Small intestine (tissue), 7 donors: ENCODE measurements at regions not wholly inside any gene's neighbourhood (a gene's known extent, or its start where the extent isn't known, plus 50 kb on each side); places are given as distances from the start of the nearest gene placed in this dataset.

ENCODE experiments used
- DNase-seq, 2 donors: peaks; one replicate each; pipeline versions ENCODE4 v3.0.0 to v3.0.0-alpha.2; 2013
- FAIRE-seq: peaks from 2 replicates; lab custom pipeline; 2012; peaks lifted over from hg19 to GRCh38; lab: Jason Lieb, UNC
- H3K27ac ChIP-seq, 3 donors: one replicate each; pipeline ENCODE4 v1.5.1; 2013; ENCODE audit warnings: low read length in 2 of 3, mild to moderate bottlenecking in 2 of 3, control low read depth in 1 of 3, inconsistent platforms in 1 of 3, low read depth in 1 of 3, moderate library complexity in 1 of 3
- H3K27me3 ChIP-seq, 3 donors: one replicate each; pipeline ENCODE4 v1.6.1; 2013; ENCODE audit warnings: low read length in 3 of 3, inconsistent platforms in 1 of 3; ENCODE audit not compliant: control insufficient read depth in 3 of 3, insufficient read depth in 3 of 3
- H3K36me3 ChIP-seq, 3 donors: one replicate each; pipeline ENCODE4 v1.6.1; 2013; ENCODE audit warnings: low read length in 3 of 3, inconsistent platforms in 1 of 3, low read depth in 1 of 3, mild to moderate bottlenecking in 1 of 3, moderate library complexity in 1 of 3; ENCODE audit not compliant: control insufficient read depth in 3 of 3, insufficient read depth in 2 of 3
- H3K4me1 ChIP-seq, 3 donors: one replicate each; pipeline ENCODE4 v1.6.1; 2013; ENCODE audit warnings: low read length in 2 of 3, inconsistent platforms in 1 of 3, low read depth in 1 of 3, mild to moderate bottlenecking in 1 of 3, moderate library complexity in 1 of 3; ENCODE audit not compliant: control insufficient read depth in 3 of 3, insufficient read depth in 2 of 3
- H3K4me3 ChIP-seq, 3 donors: one replicate each; pipeline ENCODE4 v1.5.1; 2013; ENCODE audit warnings: low read length in 3 of 3, control low read depth in 1 of 3, inconsistent platforms in 1 of 3, low read depth in 1 of 3, mild to moderate bottlenecking in 1 of 3, moderate library complexity in 1 of 3
- H3K9me3 ChIP-seq, 2 donors: one replicate each; pipeline ENCODE4 v1.6.1; 2013; ENCODE audit warnings: low read depth in 1 of 2, low read length in 1 of 2; ENCODE audit not compliant: control insufficient read depth in 2 of 2, insufficient read depth in 1 of 2
- WGBS, 3 donors: extraction: QIAGEN DNeasy Blood & Tissue Kit; methylation state at CpG; one replicate each; pipeline ENCODE4 v1.1.7; 2013; 5-methylcytosine and 5-hydroxymethylcytosine counted together
- donor health status: healthy with polysubstance abuse.
- donor health status: control.
- donor health status: control.
- donor health status: Bipolar disorder and iron deficiency.
- donor health status: healthy.

DNA sequence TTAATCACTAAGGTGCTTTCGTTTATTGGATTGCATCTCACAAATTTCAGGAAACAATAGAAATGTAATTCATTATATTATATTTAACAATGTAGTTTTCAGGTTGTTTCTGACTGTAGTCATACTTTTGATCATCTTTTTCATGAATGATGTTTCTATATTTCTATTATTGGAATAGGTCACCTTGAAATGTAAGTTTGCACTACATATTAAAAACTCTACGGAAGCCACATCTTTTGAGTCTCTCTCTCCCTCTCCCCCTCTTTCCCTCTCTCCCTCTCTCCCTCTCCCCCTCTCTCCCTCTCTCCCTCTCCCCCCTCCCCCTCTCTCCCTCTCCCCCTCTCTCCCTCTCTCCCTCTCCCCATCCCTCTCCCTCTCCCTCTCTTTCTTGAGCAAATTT is 131.3 kb upstream of the FBXL4 start:
- Histone ChIP-seq H3K4me3 (no peak overlapping the region), H3K9me3 (no peaks in the 10 kb centered on the region), H3K27me3 (no peaks in the 10 kb centered on the region), H3K27ac (no peak overlapping the region), H3K4me1 (no peaks in the 10 kb centered on the region), H3K36me3 (no peaks in the 10 kb centered on the region)
- DNase-seq (no peak), FAIRE-seq (no peak)
- 77 to 89% (median 82%) methylated on average over 2 of the region's 2 CpGs for WGBS, 3 donors

DNA sequence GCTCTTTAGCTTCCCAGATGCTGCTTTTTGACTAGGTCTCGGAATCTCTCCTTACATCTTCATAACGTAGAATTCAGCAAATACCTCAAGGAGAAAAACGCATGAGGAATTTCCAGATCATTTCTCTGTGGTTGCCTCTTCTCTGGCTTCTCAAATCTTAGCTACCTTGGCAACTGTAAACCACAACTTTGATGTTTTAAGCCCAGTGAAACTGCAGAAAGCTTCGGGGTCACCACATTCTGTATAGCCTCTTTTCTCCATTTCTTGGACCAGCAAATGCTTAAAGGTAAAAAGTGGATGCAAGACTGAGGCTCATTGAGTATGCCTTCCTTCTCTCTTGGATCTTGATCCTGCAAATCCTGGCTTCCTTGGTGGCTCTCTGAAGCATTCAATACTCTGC is 125.5 kb upstream of the FBXL4 start:
- H3K4me1 ChIP-seq = no peaks in the 10 kb centered on the region
- DNase-seq (no peak), FAIRE-seq (no peak)
- H3K27me3 ChIP-seq = no peaks in the 10 kb centered on the region
- H3K27ac ChIP-seq = no peak overlapping the region
- H3K4me3 ChIP-seq = no peak overlapping the region
- 81 to 86% (median 82%) methylated on average over 4 of the region's 4 CpGs for WGBS, 3 donors
- no peaks in the 10 kb centered on the region for H3K36me3 ChIP-seq
- H3K9me3 ChIP-seq = no peaks in the 10 kb centered on the region

DNA sequence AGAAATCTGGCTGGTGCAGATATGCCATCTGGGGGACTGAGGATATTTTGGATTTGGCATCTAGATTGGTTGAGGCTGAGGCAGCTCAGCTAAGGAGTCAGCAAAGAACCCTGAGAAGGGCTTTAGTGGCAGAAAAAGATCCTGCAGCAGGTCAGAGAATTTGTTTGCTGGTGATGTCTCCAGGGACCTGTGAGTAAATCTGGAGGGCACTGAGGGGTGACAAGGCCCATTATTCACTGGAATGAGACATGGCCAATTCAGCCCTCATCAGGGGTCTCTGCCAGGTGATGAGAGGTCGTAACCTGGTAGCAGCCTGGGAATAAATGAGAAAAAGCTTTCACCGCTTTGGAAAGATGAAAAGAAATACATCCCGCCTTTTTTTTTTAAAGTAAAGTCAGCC is 118.3 kb upstream of the FBXL4 start:
- 68 to 74% (median 69%) methylated on average over 3 of the region's 3 CpGs for WGBS, 3 donors
- H3K27me3 ChIP-seq = no peaks in the 10 kb centered on the region
- no peak for FAIRE-seq

DNA sequence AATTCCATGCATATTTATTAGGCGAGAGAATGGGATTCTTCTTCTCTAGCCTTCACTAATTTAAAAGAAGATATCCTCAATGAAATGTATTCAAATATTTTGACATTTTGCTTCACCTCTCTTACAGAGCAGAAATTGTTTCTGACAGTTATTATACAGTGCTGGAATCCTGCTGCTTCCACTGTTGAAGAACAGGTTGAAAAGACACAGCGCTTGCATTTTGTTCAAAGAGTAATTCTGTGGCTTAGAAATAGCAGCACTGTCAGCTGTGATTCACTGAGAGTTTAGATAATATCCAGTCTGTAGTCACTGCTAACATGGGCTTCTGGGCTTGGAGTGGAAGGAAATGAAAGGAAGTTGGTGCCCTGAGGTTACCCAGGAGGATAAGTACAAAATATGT is 117.1 kb upstream of the FBXL4 start:
- Histone ChIP-seq H3K9me3 (no peaks in the 10 kb centered on the region), H3K27me3 (no peaks in the 10 kb centered on the region), H3K36me3 (no peaks in the 10 kb centered on the region), H3K4me1 (no peaks in the 10 kb centered on the region), H3K27ac (no peak overlapping the region), H3K4me3 (no peak overlapping the region)
- FAIRE-seq = no peak
- WGBS, 3 donors = 81 to 89% (median 87%) methylated on average over 2 of the region's 2 CpGs
- DNase-seq = no peak

More for the DNA sequence above, 118.3 kb upstream of the FBXL4 start:
- Histone ChIP-seq H3K36me3 (no peaks in the 10 kb centered on the region), H3K27ac (no peak overlapping the region), H3K9me3 (no peaks in the 10 kb centered on the region), H3K4me1 (no peaks in the 10 kb centered on the region), H3K4me3 (no peak overlapping the region)
- no peak for DNase-seq

DNA sequence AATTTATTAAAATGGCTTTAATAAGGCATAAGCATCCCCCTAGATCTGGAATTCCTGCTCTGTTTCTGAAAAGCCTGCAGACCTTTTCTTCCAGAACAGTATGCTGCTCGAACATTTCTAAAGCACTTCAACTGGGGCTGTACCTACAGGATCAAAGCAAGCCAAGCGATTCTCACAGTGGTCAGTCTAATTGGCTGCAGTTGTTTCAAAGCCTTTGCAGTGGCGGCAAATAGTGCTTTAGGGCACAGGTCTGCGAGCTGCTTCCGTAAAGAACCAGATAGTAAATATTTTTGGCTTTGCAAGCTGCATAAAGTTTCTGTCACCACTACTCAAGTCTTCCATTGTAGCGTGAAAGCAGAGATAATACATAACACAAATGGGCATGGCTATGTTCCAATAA is 88.9 kb upstream of the FBXL4 start:
- H3K27me3 ChIP-seq = peaks cover 0 to 4% (median 0%) of the 10 kb centered on the region in 3 donors
- FAIRE-seq (no peak), DNase-seq (no peak)
- WGBS, 3 donors = 89 to 93% (median 90%) methylated on average over 6 of the region's 6 CpGs
- H3K27ac ChIP-seq = no peak overlapping the region
- H3K4me1 ChIP-seq = no peaks in the 10 kb centered on the region
- no peaks in the 10 kb centered on the region for H3K9me3 ChIP-seq
- no peaks in the 10 kb centered on the region for H3K36me3 ChIP-seq
- no peak overlapping the region for H3K4me3 ChIP-seq

DNA sequence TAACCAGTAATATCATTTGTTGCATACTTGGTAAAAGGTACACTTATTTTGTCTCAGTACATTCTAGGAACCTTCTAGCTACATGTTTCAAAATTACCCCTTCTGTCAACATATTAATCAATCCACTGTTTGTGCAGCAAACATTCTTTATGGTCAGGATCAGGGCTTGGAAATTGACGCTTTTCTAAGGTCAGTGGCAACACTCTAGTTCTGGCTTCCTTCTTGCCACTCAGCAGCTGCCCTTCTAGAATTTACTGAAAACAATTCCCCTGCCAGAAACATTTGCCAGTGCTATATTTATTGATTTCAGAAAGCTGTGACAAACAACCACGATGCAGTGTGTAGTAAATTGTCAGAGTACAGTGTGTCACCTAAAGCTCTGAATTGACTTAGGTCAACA is 84.7 kb upstream of the FBXL4 start:
- no peaks in the 10 kb centered on the region for H3K36me3 ChIP-seq
- 23 to 49% (median 24%) methylated on average over 2 of the region's 2 CpGs for WGBS, 3 donors
- no peak for FAIRE-seq
- peaks cover 0 to 4% (median 0%) of the 10 kb centered on the region in 3 donors for H3K27me3 ChIP-seq
- H3K4me1 ChIP-seq = no peaks in the 10 kb centered on the region
- no peak for DNase-seq
- H3K4me3 ChIP-seq = no peak overlapping the region
- H3K27ac ChIP-seq = no peak overlapping the region
- H3K9me3 ChIP-seq = no peaks in the 10 kb centered on the region

DNA sequence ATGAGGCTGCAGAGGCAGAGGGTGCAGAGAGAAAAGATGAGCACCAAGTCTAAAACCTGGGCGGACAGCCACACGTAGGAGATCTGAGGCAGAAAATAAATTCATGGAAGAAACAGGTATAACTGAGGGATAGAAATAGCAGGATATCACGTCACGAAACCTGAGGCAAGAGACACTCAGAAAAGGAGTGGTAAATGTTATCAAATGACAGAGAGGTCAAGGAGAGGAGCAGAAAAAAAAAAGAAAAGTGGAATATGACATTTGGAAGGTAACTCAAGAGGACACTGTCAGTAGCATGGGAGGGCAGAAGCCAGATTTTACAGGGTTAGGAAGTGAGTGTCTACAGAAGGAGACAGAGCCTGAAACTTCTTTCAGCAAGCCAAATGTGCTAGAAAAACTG is 84.2 kb upstream of the FBXL4 start:
- no peaks in the 10 kb centered on the region for H3K9me3 ChIP-seq
- no peak for FAIRE-seq
- H3K27me3 ChIP-seq = peaks cover 0 to 4% (median 0%) of the 10 kb centered on the region in 3 donors

DNA sequence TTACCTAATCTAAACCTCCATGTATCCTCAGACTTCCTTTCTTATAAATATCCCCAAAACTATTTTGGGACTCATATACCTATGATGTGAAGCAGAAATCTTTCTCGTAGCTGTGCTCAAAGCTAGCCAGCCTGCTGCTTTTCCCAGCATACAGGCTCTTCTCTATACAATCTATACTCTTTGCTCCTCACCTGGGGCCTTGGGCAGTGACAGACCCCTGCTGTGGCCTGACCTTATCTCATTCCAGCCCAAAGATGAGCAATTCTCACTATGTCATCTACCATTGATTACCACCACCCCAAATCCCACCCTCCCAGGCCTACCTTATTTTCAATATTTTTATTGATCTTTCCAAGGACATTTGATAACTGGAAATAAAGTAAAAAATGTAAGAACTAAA is 83.2 kb upstream of the FBXL4 start:
- DNase-seq (no peak), FAIRE-seq (no peak)
- Histone ChIP-seq H3K27ac (no peak overlapping the region), H3K36me3 (no peaks in the 10 kb centered on the region), H3K4me3 (no peak overlapping the region), H3K27me3 (peaks cover 0 to 3% (median 0%) of the 10 kb centered on the region in 3 donors), H3K4me1 (no peaks in the 10 kb centered on the region), H3K9me3 (peaks cover 0 to 9% of the 10 kb centered on the region in 2 donors)
- 59 to 81% (median 78%) methylated on average over 1 of the region's 1 CpG for WGBS, 3 donors

More for the DNA sequence above, 84.2 kb upstream of the FBXL4 start:
- Histone ChIP-seq H3K4me3 (no peak overlapping the region), H3K4me1 (no peaks in the 10 kb centered on the region), H3K36me3 (no peaks in the 10 kb centered on the region), H3K27ac (no peak overlapping the region)
- WGBS, 3 donors = 61 to 76% (median 75%) methylated on average over 4 of the region's 4 CpGs
- DNase-seq = no peak

DNA sequence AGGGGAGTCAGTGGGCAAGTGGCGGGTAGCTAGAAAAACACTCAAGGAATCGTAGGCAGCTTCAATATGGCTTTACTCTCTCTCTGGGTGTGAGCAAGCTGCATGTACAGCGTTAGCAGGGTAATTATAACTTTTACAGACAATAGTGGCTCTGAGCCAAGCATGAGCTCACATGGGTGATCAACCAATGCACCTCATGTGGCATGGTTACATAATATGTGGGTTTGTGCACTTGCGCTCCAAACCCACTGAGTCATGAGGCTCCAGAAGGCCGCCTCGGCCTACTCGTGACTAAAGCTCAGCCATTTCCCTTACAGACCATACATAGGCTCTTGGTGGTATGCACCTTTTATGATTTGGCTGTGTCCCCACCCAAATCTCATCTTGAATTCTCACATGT is 78.4 kb upstream of the FBXL4 start:
- peak in 1 of 2 donors; percentile 2 for DNase-seq
- no peaks in the 10 kb centered on the region for H3K36me3 ChIP-seq
- no peak overlapping the region for H3K27ac ChIP-seq
- peaks cover 0 to 22% of the 10 kb centered on the region in 2 donors for H3K9me3 ChIP-seq
- H3K4me3 ChIP-seq = no peak overlapping the region
- FAIRE-seq = no peak
- WGBS, 3 donors = 79 to 88% (median 83%) methylated on average over 7 of the region's 7 CpGs
- H3K27me3 ChIP-seq = no peaks in the 10 kb centered on the region
- H3K4me1 ChIP-seq = no peaks in the 10 kb centered on the region
